Heart left ventricle (tissue), 13 donors: ENCODE measurements at regions not wholly inside any gene's neighbourhood (a gene's known extent, or its start where the extent isn't known, plus 50 kb on each side); places are given as distances from the start of the nearest gene placed in this dataset.

Source experiments
- CTCF ChIP-seq, 12 donors: fragments of 200-600 bp; sonication (generic) in 4 of 12; IDR thresholded peaks; one replicate each; pipeline versions ENCODE4 v1.5.0 to v1.8.0; 2018 to 2022; ENCODE audit warnings: antibody characterized with exemption in 12 of 12, mild to moderate bottlenecking in 5 of 12
- POLR2A ChIP-seq, 2 donors: fragments of 450-650 bp; IDR thresholded peaks; one replicate each; pipeline ENCODE4 v1.6.1; 2017; ENCODE audit warnings: antibody characterized with exemption in 2 of 2, mild to moderate bottlenecking in 2 of 2, moderate library complexity in 2 of 2
- donor health status: ischemic (EF 13 %, LVEDD 7.1; RV severe dilation, severe dysfunction).
- donor health status: DM: no; HTN: yes; CAD: no.
- donor health status: DM: no; HTN: no; CAD: no.
- donor health status: ischemic (EF 25% LVEDD 6.9; RV normal size, moderate dysfunction).
- donor health status: ischemic (EF 25% LVEDD 5.7; RV mildly dilated, moderate dysfunction).
- donor health status: ischemic (EF 35%, LVEDD 5.7; RV mildly dilated, moderate dysfunction).
- donor health status: nonischemic (EF 11% LVEDD 7.7; RV severe dilation, severe dysfunction).
- donor health status: DM: yes; HTN: yes; CAD: no.
- donor health status: PGD.
- donor health status: ischemic (EF 29% LVEDD 5.4; RV normal size, mild dysfunction).
- donor health status: nonischemic (EF 23%, LVEDD 6.1; RV moderate dilation, normal function).

DNA sequence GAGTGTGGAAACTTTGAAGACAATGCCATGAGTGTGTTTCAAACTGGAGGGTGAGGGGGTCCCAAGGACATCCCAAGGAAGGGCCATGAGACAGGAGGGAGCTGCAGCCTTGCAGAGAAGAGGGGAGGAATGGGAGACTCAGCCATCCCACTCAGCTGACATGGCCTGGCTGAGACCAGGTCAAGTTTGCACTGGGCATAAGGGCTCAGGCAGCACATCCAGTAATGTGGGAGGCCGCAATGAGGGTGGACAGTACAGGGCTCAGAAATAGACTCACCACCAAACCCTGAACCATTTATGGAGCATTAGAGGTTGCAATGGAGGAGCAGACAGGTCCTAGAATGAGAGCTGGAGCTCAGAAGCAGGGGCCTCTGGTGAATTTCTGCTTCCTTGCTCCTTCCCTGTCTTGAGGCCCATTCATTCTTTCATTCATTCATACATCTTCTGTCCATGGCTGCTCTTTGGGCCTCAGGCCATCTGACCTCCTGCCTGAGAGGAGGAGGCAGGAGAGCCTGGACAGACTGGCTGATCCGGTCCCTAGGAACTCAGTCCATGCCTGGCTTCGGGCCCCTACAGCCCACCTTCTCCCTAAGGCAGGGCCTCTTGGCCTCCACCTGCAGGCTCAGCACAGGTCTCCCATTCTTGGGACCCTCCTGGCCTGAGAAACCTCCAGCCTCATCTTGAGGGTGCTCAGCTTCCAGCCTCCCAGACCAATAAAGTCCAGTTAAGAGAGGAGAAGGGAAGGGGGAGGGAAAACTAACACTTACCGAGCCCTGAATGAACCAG, 70.5 kb upstream of the CDH5 start:
- no peak for TF ChIP-seq CTCF (IDR thresholded peaks at IDR 0.05)
- no peak for TF ChIP-seq POLR2A (IDR thresholded peaks at IDR 0.05)
